Stimulated activated CD8-positive, alpha-beta memory T cell treated with anti-CD3 and anti-CD28 coated beads, Interleukin-7, amount 100 ng/mL, for 4 hours (primary cell): ENCODE measurements at regions not wholly inside any gene's neighbourhood (a gene's known extent, or its start where the extent isn't known, plus 50 kb on each side); places are given as distances from the start of the nearest gene placed in this dataset.

ENCODE experiments used
- DNase-seq, 2 donors: peaks; one replicate each; pipeline ENCODE4 v3.0.0-alpha.2; 2020; ENCODE audit warnings: low read depth in 2 of 2

DNA sequence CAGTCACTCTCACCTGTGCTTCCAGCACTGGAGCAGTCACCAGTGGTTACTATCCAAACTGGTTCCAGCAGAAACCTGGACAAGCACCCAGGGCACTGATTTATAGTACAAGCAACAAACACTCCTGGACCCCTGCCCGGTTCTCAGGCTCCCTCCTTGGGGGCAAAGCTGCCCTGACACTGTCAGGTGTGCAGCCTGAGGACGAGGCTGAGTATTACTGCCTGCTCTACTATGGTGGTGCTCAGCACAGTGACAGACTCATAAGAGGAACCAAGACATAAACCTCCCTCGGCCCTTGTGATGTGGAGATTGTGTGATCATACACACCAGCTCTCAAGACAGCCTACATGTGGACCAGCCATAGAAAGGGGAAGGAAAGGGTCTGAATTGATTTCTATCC lies 113.3 kb downstream of the ZNF280B start:
- DNase-seq, result no peak

GRCh38 chr22:22396741-22397291 lies 111.7 kb downstream of the ZNF280B start:
- DNase-seq, result no peak

DNA sequence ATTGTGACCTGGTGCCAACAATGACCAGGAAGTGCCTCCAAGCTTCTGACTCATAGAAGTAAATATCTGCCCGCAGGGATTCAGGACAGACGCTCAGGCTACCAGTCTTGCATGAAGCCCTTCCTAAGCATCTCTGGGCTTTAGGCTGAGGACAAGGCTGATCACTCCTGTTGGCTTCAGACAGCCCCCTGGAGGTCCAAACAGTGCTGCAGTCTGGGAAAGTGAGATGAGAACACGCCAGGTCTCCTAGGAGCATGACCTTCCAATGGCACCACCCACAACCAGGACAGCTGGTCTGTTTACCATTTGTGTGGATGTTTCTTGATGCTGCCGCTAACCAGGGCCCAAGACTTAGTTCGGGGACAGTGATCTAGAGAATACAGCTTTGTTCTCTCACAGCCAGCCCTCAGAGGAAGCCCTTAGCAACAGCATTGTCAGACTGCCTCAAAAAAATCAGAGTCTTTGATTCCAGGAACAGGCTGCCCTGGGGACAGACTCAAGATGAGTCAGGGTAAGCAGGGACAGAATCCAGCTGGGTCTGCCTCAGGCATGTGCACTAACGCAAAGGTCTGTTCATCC lies 111.2 kb downstream of the ZNF280B start:
- DNase-seq, result no peak

DNA sequence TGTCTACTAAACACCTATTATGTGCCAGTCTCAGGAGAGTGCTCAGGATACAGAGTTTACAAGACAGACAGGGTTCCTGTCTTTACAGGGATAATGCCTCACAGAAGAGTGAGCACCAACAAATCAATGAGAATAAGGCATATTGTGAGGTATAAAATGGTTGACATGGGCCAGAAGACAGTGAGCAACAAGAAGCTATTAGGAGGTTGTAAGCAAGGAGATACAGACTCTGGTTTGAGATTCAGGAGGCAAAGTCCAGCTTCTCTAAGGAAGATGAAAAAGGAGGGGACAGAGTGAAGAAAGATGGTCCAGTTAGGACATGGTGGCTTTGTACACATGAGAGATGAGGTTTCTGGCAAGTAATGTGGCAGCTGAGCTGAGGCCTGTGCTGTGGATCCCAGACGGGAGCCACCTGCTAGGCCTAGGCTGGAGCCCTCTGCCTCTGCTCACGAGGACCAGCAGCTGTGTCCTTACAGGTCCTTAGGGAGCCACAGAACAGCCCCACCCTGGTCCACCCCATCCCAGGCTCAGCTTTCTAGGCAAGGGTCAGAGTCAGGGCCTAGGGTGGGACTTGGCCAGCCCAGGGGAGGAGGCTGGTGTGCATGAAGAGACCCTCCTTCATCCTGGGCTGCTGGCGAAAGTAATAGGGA lies 110.5 kb downstream of the ZNF280B start:
- DNase-seq, result no peak

- no peak for DNase-seq
Measured at GRCh38 chr22:22398530-22399327, 109.8 kb downstream of the ZNF280B start.

DNA sequence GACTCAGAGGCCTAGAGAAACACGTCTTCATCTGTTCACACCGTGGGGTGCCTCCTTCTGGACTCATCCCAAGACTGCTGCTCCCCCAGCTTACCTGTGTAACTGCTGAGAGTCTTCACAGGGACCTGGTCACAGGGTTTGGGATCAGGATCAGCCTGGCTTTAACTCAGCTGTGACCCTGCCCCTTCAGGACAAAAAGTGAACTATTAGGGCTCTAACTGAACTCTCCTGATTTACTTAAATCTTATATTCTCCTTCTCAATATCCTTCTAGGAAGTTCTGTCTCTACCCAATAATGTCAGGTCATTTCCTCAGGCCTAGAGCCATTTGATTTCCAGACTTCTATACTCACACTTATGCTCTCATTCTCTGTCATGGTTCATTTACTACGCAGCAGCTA lies 108.4 kb downstream of the ZNF280B start:
- DNase-seq, result no peak

- DNase-seq, result no peak
Measured at GRCh38 chr22:22400964-22401363, 107.6 kb downstream of the ZNF280B start.

GRCh38 chr22:22401381-22401780 lies 107.2 kb downstream of the ZNF280B start:
- no peak for DNase-seq

GRCh38 chr22:22403306-22403705 lies 105.2 kb downstream of the ZNF280B start:
- DNase-seq, result no peak

DNA sequence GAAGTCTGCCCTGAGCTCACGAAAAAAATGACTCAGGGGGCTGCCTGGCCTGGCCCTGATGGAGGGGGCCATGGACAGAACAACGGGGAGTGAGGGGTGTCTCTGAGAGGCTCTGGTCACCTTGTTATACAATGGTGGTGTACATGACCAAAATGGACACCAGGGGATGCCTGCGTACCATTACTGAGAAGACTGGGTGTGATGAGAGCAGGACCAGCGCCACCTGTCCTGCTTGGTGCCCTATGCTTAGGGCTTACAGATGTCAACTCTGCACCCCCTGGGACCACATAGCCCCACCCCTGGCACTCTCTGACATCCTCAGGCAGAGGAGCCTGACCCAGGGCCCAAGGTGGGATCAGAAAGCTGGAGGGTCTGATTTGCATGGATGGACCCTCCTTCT lies 104.8 kb downstream of the ZNF280B start:
- no peak for DNase-seq

DNA sequence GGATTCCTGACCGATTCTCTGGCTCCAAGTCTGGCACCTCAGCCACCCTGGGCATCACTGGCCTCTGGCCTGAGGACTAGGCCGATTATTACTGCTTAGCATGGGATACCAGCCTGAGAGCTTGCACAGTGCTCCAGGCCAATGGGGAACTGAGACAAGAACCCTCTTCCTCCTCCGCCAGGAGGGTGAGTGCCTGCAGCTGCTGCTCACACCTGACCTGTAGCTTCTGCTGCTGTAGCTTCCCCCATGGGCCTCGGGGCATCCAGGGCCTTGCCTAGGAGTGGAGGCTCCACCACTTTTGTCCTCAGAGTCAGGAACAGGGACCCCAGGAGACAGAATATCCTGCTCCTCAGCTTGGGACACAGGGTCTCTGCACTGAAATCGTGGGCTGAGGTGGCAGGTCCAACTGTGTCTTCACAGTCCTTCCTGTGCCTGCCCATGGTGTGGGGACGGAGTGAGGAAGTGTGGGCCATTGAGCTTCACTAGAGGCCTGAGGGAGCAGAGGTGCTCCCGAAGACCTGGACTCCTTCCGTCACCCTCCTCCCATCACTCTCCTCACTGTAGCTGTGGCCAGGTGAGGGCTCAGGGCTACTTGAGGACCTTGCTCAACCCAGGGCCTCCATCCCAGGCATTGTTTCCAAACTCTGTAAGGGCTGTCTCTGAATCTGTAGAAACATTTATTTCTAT lies 103.8 kb downstream of the ZNF280B start:
- DNase-seq, result no peak

DNA sequence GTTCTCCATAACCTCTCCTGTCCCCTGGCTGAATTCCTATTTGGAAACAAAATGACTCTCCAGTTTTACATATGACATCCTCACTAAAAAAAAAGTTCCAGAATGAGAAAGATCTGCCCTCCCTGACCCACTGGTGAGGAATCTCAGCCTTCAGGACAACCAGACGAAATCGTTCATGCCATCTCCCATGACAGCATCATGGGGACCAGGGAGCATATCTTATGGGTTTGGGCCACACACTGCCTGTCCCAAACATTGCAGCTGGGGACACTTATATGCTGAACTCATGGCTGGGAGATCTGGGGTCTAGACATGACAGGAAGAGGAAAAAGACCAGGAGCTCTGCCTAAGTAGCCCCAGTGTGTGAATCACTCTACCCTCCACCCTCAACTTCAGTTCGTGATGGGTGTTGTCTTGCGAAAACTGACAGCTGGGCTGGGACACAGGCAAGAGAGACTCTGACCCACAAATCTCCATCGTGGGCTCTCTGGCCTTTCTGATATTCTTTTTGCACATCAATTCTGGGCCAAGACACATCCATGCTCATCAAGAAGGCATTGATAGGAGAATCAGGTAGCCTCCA lies 102.0 kb downstream of the ZNF280B start:
- DNase-seq, result no peak

DNA sequence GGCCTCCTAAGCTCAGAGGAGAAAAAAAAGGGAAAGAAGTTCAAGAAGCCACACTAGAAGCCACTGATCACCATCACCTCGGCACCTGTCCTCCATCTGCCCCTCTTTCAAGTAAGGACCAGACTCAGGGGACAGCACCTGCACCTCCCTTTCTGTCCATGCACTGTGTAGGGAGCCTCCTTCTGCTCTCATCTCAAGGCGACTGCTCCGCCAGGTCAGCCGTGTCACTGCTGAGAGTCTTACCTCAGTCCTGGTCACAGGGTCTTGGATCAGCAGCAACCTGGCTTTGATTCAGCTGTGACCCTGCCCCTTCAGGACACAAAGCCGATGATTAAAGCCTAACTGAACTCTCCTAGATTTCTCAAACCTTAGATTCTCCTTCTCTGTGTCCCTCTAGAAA lies 101.5 kb downstream of the ZNF280B start:
- DNase-seq, result no peak

- DNase-seq, result no peak
Measured at GRCh38 chr22:22408269-22408668, 100.3 kb downstream of the ZNF280B start.

- no peak for DNase-seq
Measured at GRCh38 chr22:22408731-22409696, 99.5 kb downstream of the ZNF280B start.

- no peak for DNase-seq
Measured at GRCh38 chr22:22410121-22410520, 98.4 kb downstream of the ZNF280B start.

DNA sequence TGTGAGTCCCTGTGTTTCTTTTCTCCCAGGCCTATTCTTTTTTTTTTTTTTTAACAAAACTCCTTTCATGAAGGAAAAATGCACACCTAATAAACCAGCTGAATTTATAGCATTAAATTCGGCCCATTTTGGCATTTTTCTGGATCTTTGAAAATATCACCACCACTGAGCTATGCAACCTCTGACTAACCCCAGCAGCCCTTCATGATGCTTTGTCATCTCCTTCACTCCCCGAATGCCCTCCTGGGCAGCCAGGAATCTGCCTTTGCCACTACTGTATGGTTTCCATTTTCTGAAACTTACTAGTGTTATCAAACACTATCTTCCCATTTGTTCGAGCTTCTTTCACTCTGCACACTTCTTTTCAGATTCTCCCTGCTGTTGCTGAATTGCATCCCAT lies 97.9 kb downstream of the ZNF280B start:
- no peak for DNase-seq

- no peak for DNase-seq
Measured at GRCh38 chr22:22414266-22414665, 94.3 kb downstream of the ZNF280B start.

DNA sequence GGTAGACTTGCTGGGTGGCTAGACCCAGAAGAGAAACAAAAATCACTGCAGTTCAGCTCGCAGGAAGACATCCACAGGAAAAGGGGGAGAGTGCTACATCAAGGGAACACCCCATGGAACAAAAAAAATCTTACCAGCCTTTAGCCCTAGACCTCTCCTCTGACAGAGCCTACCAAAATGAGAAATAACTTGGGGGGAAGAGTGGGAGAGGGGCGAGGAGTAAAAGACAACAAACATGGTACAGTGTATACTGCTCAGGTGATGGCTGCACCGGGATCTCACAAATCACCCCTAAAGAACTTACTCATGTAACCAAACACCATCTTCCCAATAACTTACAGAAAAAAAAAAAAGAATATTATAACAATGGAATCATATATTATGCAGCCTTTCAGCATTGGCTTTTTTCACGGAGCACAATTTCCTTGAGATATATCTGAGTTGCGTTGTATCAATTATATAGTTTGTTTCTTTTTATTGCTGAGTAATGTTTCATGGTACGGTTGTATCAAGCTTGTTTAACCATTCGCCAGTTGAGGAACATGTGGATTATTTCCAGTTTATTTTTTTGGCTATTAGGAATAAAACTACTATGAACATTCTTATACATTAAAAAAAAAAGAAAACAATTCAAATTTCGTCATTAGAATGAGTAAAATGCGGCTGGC lies 90.9 kb downstream of the ZNF280B start:
- DNase-seq, result no peak

- no peak for DNase-seq
Measured at GRCh38 chr22:22418163-22418549, 90.4 kb downstream of the ZNF280B start.
